ENCODE measurements at regions not wholly inside any gene's neighbourhood (a gene's known extent, or its start where the extent isn't known, plus 50 kb on each side); places are given as distances from the start of the nearest gene placed in this dataset.
"Not testable (repeated sequence)": the region's sequence is repeated elsewhere in the genome, so short reads cannot be mapped to it uniquely, and the experiment has no call there.

DNA sequence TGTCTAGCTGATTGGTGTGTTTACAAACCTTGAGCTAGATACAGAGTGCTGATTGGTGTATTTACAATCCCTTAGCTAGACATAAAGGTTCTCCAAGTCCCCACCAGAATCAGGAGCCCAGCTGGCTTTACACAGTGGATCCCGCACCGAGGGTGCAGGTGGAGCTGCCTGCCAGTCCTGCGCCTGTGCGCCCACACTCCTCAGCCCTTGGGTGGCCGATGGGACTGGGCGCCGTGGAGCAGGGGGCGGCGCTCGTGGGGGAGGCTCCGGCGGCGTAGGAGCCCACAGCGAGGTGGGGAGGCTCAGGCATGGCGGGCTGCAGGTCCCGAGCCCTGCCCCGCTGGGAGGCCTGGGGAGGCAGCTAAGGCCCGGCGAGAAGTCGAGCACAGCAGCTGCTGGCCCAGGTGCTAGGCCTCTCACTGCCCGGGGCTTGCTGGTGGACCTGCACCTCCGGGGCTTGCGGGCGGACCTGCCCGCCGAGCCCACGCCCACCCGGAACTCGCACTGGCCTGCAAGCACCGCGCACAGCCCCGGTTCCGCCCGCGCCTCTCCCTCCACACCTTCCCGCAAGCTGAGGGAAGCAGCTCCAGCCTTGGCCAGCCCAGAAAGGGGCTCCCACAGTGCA lies 51.0 kb upstream of the CDYL start:
- DNase-seq (ENCODE audit: low read depth in 1 of 2, low spot score in 1 of 2): not testable (repeated sequence)

DNA sequence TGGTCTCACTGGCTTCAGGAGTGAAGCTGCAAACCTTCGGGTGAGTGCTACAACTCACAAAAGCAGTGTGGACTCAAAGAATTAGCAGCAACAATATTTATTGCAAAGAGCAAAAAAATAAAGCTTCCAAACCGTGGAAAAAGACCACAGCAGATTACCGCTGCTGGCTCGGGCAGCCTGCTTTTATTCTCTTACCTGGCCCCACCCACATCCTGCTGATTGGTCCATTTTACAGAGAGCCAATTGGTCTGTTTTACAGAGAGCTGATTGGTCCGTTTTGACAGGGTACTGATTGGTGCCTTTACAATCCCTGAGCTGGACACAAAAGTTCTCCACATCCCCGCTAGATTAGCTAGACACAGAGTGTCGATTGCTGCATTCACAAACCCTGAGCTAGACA lies 51.5 kb upstream of the CDYL start:
- DNase-seq (ENCODE audit: low read depth in 1 of 2, low spot score in 1 of 2): not testable (repeated sequence)

- DNase-seq (ENCODE audit: low read depth in 1 of 2, low spot score in 1 of 2): no peak
Observed at GRCh38 chr6:4723383-4723782, 52.8 kb upstream of the CDYL start.

- not testable (repeated sequence) for DNase-seq (ENCODE audit: low read depth in 1 of 2, low spot score in 1 of 2)
Observed at GRCh38 chr6:4721368-4721767, 54.8 kb upstream of the CDYL start.

GRCh38 chr6:4719491-4719890 lies 56.7 kb upstream of the CDYL start:
- DNase-seq (ENCODE audit: low read depth in 1 of 2, low spot score in 1 of 2): no peak

GRCh38 chr6:4717856-4718255 lies 58.3 kb upstream of the CDYL start:
- no peak for DNase-seq (ENCODE audit: low read depth in 1 of 2, low spot score in 1 of 2)

GRCh38 chr6:4717124-4717523 lies 59.1 kb upstream of the CDYL start:
- DNase-seq (ENCODE audit: low read depth in 1 of 2, low spot score in 1 of 2): no peak

GRCh38 chr6:4714961-4715501 lies 61.2 kb upstream of the CDYL start:
- no peak for DNase-seq (ENCODE audit: low read depth in 1 of 2, low spot score in 1 of 2)

GRCh38 chr6:4712291-4712690 lies 63.9 kb upstream of the CDYL start:
- DNase-seq (ENCODE audit: low read depth in 1 of 2, low spot score in 1 of 2): no peak

DNA sequence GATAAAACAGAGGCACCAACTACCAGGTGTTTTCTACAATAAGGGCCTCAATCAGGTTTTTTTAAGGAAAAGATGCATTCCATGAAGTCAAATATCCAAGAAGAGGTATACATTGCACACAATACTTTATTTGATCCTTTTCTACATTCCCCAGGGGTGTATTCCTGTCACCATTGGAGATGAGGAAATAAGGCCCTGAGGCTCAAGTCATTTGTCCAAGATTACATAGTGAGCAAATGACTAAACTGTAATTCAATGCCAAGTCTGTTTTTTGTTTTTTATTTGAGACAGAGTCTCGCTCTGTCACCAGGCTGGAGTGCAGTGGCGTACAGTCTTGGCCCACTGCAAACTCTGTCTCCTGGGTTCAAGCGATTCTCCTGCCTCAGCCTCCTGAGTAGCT lies 69.2 kb upstream of the CDYL start:
- DNase-seq (ENCODE audit: low read depth in 1 of 2, low spot score in 1 of 2): no peak

- DNase-seq (ENCODE audit: low read depth in 1 of 2, low spot score in 1 of 2): no peak
Observed at GRCh38 chr6:4705809-4706208, 70.4 kb upstream of the CDYL start.

GRCh38 chr6:4703382-4703781 lies 72.8 kb upstream of the CDYL start:
- DNase-seq (ENCODE audit: low read depth in 1 of 2, low spot score in 1 of 2): no peak

- no peak for DNase-seq (ENCODE audit: low read depth in 1 of 2, low spot score in 1 of 2)
Observed at GRCh38 chr6:4698901-4699659, 77.1 kb upstream of the CDYL start.

DNA sequence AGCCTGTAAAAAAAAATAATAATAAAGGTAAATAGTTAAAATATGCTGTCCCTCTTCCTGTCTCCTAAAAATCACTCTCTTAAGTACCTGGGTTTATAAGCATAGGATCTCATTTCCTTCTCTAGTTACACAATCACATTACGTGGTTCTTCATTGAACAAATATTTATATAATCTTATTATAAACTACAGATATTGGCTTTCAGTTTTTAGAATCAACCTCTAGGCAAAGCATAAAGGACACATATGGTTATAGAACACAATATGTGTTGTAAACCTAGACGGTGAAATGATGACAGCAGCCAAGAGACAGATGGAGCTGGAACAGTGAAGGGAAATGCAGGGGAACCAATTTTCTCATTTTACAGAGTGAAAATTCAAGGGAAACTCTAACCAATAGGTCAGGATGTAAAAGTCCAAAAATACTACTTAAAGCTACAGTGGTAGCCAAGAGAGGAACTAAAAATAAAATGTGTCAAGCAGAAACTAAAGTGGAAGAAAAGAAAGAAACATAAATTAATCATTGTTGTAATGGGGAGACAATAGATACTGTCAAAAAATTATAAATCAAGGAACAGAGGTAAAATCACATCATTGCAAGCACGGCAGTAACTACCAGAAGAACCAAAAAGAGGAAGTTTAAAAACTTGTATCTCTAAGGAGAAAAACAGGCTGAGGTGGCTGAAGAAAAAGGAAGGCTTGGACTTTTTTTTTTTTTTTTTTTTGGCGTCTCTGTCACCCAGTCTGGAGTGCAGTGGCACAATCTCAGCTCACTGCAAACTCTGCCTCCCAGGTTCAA lies 82.8 kb upstream of the CDYL start:
- no peak for DNase-seq (ENCODE audit: low read depth in 1 of 2, low spot score in 1 of 2)

DNA sequence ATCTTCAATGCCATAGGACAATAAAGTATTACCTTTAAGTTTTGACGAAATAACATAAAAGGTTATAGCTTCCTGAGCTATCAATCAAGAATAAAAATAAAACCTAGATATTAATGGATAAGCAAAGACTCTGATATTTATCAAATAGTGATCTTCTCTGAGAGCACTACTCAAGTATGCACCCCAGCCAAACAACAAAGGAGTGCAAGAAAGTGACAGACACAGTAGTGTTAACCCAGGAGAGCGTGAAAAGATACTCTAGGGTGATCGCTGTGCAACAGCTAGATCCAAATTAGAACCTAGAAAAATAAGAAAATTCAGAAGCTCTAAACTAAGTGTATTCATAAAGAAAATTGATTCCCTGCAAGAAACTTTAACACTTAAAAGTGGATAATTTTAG lies 83.5 kb upstream of the CDYL start:
- DNase-seq (ENCODE audit: low read depth in 1 of 2, low spot score in 1 of 2): no peak

DNA sequence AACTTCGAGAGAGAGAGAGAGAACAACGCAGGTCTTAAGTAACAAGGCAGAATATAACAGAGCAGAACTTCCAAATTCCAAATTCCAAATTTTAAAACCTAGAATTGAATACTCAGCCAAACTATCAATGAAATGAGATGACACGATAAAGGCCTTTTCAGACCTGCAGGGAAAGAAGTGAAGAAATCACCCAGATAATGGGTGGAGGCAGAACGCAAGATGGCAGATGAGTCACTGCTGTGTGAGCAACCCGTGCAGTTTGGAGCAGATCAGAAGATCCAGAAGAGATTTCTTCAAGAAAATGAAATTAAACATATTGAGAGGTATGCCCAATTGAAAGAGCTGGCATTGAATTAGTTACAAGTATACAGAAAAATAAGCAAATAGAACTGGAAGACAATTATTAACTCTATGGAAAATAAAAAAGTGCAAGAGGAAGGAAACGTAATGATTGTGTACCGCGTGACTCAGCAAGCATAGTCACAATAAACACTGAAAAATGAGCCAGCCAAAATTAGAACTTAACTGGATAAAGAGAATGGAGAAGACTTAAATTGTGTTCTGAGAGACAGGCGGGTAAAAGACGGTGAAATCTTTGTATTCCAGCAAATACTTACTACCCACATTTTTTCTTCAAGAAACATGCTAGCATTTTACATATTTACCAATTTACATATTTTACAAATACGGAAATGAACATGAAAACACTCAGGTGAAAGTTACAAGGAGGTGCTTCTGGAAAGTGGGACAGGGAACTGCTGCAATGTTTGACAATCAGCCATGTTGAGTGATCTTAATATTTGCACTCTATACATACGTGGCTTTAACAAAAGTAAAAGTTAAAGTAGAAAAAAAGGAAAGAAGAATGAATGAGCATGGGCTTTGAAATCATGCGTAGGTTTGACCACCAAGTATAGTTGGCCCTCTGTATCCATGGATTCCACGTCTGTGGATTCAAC lies 87.9 kb upstream of the CDYL start:
- no peak for DNase-seq (ENCODE audit: low read depth in 1 of 2, low spot score in 1 of 2)

GRCh38 chr6:4687656-4687988 lies 88.6 kb upstream of the CDYL start:
- no peak for DNase-seq (ENCODE audit: low read depth in 1 of 2, low spot score in 1 of 2)

GRCh38 chr6:4682431-4683097 lies 93.6 kb upstream of the CDYL start:
- DNase-seq (ENCODE audit: low read depth in 1 of 2, low spot score in 1 of 2): no peak

- DNase-seq (ENCODE audit: low read depth in 1 of 2, low spot score in 1 of 2): no peak
Observed at GRCh38 chr6:4678506-4679300, 97.5 kb upstream of the CDYL start.

GRCh38 chr6:4677751-4678065 lies 98.5 kb upstream of the CDYL start:
- DNase-seq (ENCODE audit: low read depth in 1 of 2, low spot score in 1 of 2): no peak
